Peyer's patch (tissue), 4 donors: ENCODE measurements at regions not wholly inside any gene's neighbourhood (a gene's known extent, or its start where the extent isn't known, plus 50 kb on each side); places are given as distances from the start of the nearest gene placed in this dataset.

Experiments
- POLR2A ChIP-seq, 2 donors: fragments of 450-650 bp; IDR thresholded peaks; one replicate each; pipeline ENCODE4 v1.5.1; 2017; ENCODE audit warnings: antibody characterized with exemption in 2 of 2, mild to moderate bottlenecking in 2 of 2, moderate library complexity in 2 of 2
- TF ChIP-seq, protein P1 (sequence below), 6 experiments: fragments of 450-650 bp in 4 of 6; fragments of 200-600 bp in 2 of 6; sonication (generic) in 1 of 6; IDR thresholded peaks; one replicate each; pipeline ENCODE4 v1.5.1; 2017 to 2019; ENCODE audit warnings: antibody characterized with exemption in 6 of 6, mild to moderate bottlenecking in 3 of 6, moderate library complexity in 1 of 6

DNA sequence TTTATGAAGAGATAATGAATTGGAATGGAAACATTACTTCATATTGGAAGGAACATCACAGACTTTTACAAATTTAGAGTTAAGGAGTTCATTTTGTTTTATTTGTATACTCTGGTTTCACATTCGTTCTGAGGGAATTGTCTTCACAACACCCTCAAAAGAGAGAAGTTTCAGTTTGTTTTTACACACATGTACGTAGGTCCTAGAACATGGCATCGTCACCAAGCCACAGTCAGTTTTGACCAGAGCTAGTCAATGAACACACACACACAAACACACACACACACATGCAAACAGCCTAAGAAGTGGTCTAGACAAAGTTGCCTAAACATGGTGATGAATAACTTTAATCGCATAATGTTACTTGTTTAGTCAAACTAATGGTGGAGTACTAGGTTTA is 427.9 kb upstream of the BCHE start:
- no peak for TF ChIP-seq POLR2A (IDR thresholded peaks at IDR 0.05)
- TF ChIP-seq, protein P1, sequence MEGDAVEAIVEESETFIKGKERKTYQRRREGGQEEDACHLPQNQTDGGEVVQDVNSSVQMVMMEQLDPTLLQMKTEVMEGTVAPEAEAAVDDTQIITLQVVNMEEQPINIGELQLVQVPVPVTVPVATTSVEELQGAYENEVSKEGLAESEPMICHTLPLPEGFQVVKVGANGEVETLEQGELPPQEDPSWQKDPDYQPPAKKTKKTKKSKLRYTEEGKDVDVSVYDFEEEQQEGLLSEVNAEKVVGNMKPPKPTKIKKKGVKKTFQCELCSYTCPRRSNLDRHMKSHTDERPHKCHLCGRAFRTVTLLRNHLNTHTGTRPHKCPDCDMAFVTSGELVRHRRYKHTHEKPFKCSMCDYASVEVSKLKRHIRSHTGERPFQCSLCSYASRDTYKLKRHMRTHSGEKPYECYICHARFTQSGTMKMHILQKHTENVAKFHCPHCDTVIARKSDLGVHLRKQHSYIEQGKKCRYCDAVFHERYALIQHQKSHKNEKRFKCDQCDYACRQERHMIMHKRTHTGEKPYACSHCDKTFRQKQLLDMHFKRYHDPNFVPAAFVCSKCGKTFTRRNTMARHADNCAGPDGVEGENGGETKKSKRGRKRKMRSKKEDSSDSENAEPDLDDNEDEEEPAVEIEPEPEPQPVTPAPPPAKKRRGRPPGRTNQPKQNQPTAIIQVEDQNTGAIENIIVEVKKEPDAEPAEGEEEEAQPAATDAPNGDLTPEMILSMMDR (IDR thresholded peaks at IDR 0.05) = no peak
